H9 (cell line): ENCODE measurements at regions not wholly inside any gene's neighbourhood (a gene's known extent, or its start where the extent isn't known, plus 50 kb on each side); places are given as distances from the start of the nearest gene placed in this dataset.

Experiments
- DNase-seq: peaks from one replicate; pipeline ENCODE4 v3.0.0-alpha.2; 2017
- H2AFZ ChIP-seq: one replicate; pipeline ENCODE4 v1.6.1; 2013; ENCODE audit warnings: mild to moderate bottlenecking, low read length, control low read depth, moderate library complexity
- H2AK5ac ChIP-seq: 2 replicates; pipeline ENCODE4 v1.6.1; 2013; ENCODE audit warnings: low read length, control low read depth, mixed read lengths; ENCODE audit not compliant: insufficient read length
- H2BK120ac ChIP-seq: one replicate; pipeline ENCODE4 v1.6.1; 2013; ENCODE audit warnings: low read depth, mild to moderate bottlenecking, low read length, control low read depth, inconsistent platforms; ENCODE audit not compliant: poor library complexity, severe bottlenecking
- H2BK12ac ChIP-seq: 2 replicates; pipeline ENCODE4 v1.6.1; 2013; ENCODE audit warnings: low read length, control low read depth, mixed read lengths, low read depth; ENCODE audit not compliant: insufficient read length
- H2BK15ac ChIP-seq: 2 replicates; pipeline ENCODE4 v1.6.1; 2013; ENCODE audit warnings: low read depth, low read length, control low read depth
- H2BK20ac ChIP-seq: one replicate; pipeline ENCODE4 v1.6.1; 2013; ENCODE audit warnings: low read depth, mild to moderate bottlenecking, low read length, control low read depth, inconsistent platforms; ENCODE audit not compliant: poor library complexity, severe bottlenecking
- H2BK5ac ChIP-seq: 2 replicates; pipeline ENCODE4 v1.6.1; 2013; ENCODE audit warnings: low read length, control low read depth, mixed read lengths; ENCODE audit not compliant: insufficient read length
- H3K14ac ChIP-seq: 2 replicates; pipeline ENCODE4 v1.6.1; 2013; ENCODE audit warnings: low read length, control low read depth; ENCODE audit not compliant: insufficient read depth
- H3K18ac ChIP-seq: 2 replicates; pipeline ENCODE4 v1.6.1; 2013; ENCODE audit warnings: low read depth, mild to moderate bottlenecking, mixed read lengths, low read length, control low read depth; ENCODE audit not compliant: insufficient read length
- H3K23ac ChIP-seq: 2 replicates; pipeline ENCODE4 v1.6.1; 2013; ENCODE audit warnings: low read length, control low read depth, mixed read lengths, low read depth; ENCODE audit not compliant: insufficient read length
- H3K23me2 ChIP-seq: 2 replicates; pipeline ENCODE4 v1.6.1; 2013; ENCODE audit warnings: low read depth, mild to moderate bottlenecking, mixed read lengths, low read length, control low read depth; ENCODE audit not compliant: insufficient read length, poor library complexity, severe bottlenecking
- H3K27ac ChIP-seq: 2 replicates; pipeline ENCODE4 v1.5.1; 2013; ENCODE audit warnings: low read length, control low read depth, mixed read lengths, low read depth; ENCODE audit not compliant: insufficient read length
- H3K27me3 ChIP-seq: 2 replicates; pipeline ENCODE4 v1.6.1; 2013; ENCODE audit warnings: low read length, control low read depth, inconsistent platforms; ENCODE audit not compliant: insufficient read depth
- H3K4ac ChIP-seq: 2 replicates; pipeline ENCODE4 v1.6.1; 2013; ENCODE audit warnings: low read depth, mild to moderate bottlenecking, control low read depth, inconsistent platforms, low read length, moderate library complexity
- H3K4me1 ChIP-seq: 2 replicates; pipeline ENCODE4 v1.6.1; 2013; ENCODE audit warnings: low read length, control low read depth, inconsistent platforms; ENCODE audit not compliant: insufficient read depth
- H3K4me2 ChIP-seq: 2 replicates; pipeline ENCODE4 v1.6.1; 2013; ENCODE audit warnings: low read length, control low read depth, mixed read lengths; ENCODE audit not compliant: insufficient read length, insufficient read depth
- H3K56ac ChIP-seq: 2 replicates; pipeline ENCODE4 v1.6.1; 2013; ENCODE audit warnings: low read depth, mild to moderate bottlenecking, mixed read lengths, low read length, control low read depth; ENCODE audit not compliant: insufficient read length
- H3K79me1 ChIP-seq: 2 replicates; pipeline ENCODE4 v1.6.1; 2013; ENCODE audit warnings: low read depth, mild to moderate bottlenecking, moderate library complexity, low read length, control low read depth, inconsistent platforms; ENCODE audit not compliant: insufficient read depth, poor library complexity, severe bottlenecking
- H3K79me2 ChIP-seq: 2 replicates; pipeline ENCODE4 v1.6.1; 2013; ENCODE audit warnings: low read length, control low read depth, inconsistent platforms; ENCODE audit not compliant: insufficient read depth
- H3K9ac ChIP-seq: 2 replicates; pipeline ENCODE4 v1.6.1; 2013; ENCODE audit warnings: low read length, control low read depth, mixed read lengths; ENCODE audit not compliant: insufficient read length; ENCODE audit errors: extremely low read depth
- H3K9me3 ChIP-seq: one replicate; pipeline ENCODE4 v1.6.1; 2013; ENCODE audit warnings: low read depth, low read length, inconsistent platforms; ENCODE audit not compliant: control insufficient read depth
- H3T11ph ChIP-seq: one replicate; pipeline ENCODE4 v1.6.1; 2013; ENCODE audit warnings: mild to moderate bottlenecking, low read length, control low read depth, inconsistent platforms
- H4K20me1 ChIP-seq: one replicate; pipeline ENCODE4 v1.6.1; 2013; ENCODE audit not compliant: control insufficient read depth, insufficient read length, insufficient read depth
- H4K5ac ChIP-seq: 2 replicates; pipeline ENCODE4 v1.6.1; 2013; ENCODE audit warnings: low read depth, mild to moderate bottlenecking, mixed read lengths, low read length, control low read depth; ENCODE audit not compliant: insufficient read length
- H4K8ac ChIP-seq: replicated peaks from 2 replicates; pipeline ENCODE4 v1.6.1; 2013; ENCODE audit warnings: low read length, control low read depth, mixed read lengths, low read depth; ENCODE audit not compliant: insufficient read length
- H4K91ac ChIP-seq: 2 replicates; pipeline ENCODE4 v1.6.1; 2013; ENCODE audit warnings: low read depth, mild to moderate bottlenecking, moderate library complexity, mixed read lengths, low read length, control low read depth; ENCODE audit not compliant: insufficient read length
- H3K27ac Mint-ChIP-seq, 3 experiments: 2 replicates in 2 of 3; 3 replicates in 1 of 3; pipeline ENCODE4 v1.8.0; 2020 to 2021; ENCODE audit warnings: mixed read lengths in 3 of 3, mild to moderate bottlenecking in 1 of 3, moderate library complexity in 1 of 3
- H3K27me3 Mint-ChIP-seq: 2 replicates; pipeline ENCODE4 v1.8.0; 2021; ENCODE audit warnings: low read depth, mild to moderate bottlenecking, moderate library complexity, mixed read lengths
- H3K36me3 Mint-ChIP-seq, 3 experiments: 2 replicates in 2 of 3; 3 replicates in 1 of 3; pipeline ENCODE4 v1.8.0; 2020 to 2021; ENCODE audit warnings: low read depth in 3 of 3, mixed read lengths in 3 of 3; ENCODE audit not compliant: insufficient read depth in 1 of 3
- H3K4me1 Mint-ChIP-seq, 2 experiments: 2 replicates each; pipeline ENCODE4 v1.8.0; 2020; ENCODE audit warnings: mixed read lengths in 2 of 2
- H3K4me3 Mint-ChIP-seq, 2 experiments: 2 replicates in 1 of 2; 3 replicates in 1 of 2; pipeline ENCODE4 v1.8.0; 2020 to 2021; ENCODE audit warnings: mild to moderate bottlenecking in 2 of 2, mixed read lengths in 2 of 2, moderate library complexity in 1 of 2
- H3K9me3 Mint-ChIP-seq, 2 experiments: 2 replicates in 1 of 2; 3 replicates in 1 of 2; pipeline ENCODE4 v1.8.0; 2020; ENCODE audit warnings: mild to moderate bottlenecking in 2 of 2, mixed read lengths in 2 of 2, moderate library complexity in 1 of 2
- CTCF ChIP-seq: fragments of 200-600 bp; sonication (generic); conservative IDR thresholded peaks from 3 replicates; pipeline ENCODE4 v1.8.0; 2021; ENCODE audit warnings: antibody characterized with exemption, mild to moderate bottlenecking
- WGBS: extraction: QIAGEN DNeasy Blood & Tissue Kit; methylation state at CpG from one replicate; pipeline ENCODE4 v1.1.7; 2013; ENCODE audit warnings: missing lambda C conversion rate, low lambda C conversion rate, mixed read lengths; ENCODE audit not compliant: insufficient read length; ENCODE audit errors: extremely low coverage; 5-methylcytosine and 5-hydroxymethylcytosine counted together

- H3K27me3 Mint-ChIP-seq = no peaks in the 10 kb centered on the region
- no peak overlapping the region for H3K4ac ChIP-seq
- H2AK5ac ChIP-seq = no peak overlapping the region
- H4K8ac ChIP-seq = no peak overlapping the region
- no peak overlapping the region for H3K23ac ChIP-seq
- H3K27ac ChIP-seq = no peak overlapping the region
- H3K79me1 ChIP-seq = no peaks in the 10 kb centered on the region
- H4K5ac ChIP-seq = no peak overlapping the region
- no peak overlapping the region for H3K4me3 Mint-ChIP-seq
- no peak overlapping the region for H2AFZ ChIP-seq
- no peak overlapping the region for H3K9ac ChIP-seq
- TF ChIP-seq CTCF = no peak
- H2BK5ac ChIP-seq = no peak overlapping the region
- no peak for DNase-seq
- no peak overlapping the region for H3K18ac ChIP-seq
- no peak overlapping the region for H2BK120ac ChIP-seq
- H3K14ac ChIP-seq = no peak overlapping the region
- H3K36me3 Mint-ChIP-seq = no peaks in the 10 kb centered on the region
- no peak overlapping the region for H2BK20ac ChIP-seq
- WGBS = no CpG with 5 or more reads among the region's 5 CpGs
- H2BK15ac ChIP-seq = no peak overlapping the region
- no peaks in the 10 kb centered on the region for H4K20me1 ChIP-seq
- H3T11ph ChIP-seq = no peak overlapping the region
- H3K27ac Mint-ChIP-seq = no peak overlapping the region
- no peak overlapping the region for H3K4me2 ChIP-seq
- no peak overlapping the region for H3K56ac ChIP-seq
- no peaks in the 10 kb centered on the region for H3K27me3 ChIP-seq
- H3K9me3 Mint-ChIP-seq = no peaks in the 10 kb centered on the region
- no peak overlapping the region for H2BK12ac ChIP-seq
- no peaks in the 10 kb centered on the region for H3K4me1 Mint-ChIP-seq
- no peak overlapping the region for H4K91ac ChIP-seq
- H3K4me1 ChIP-seq = no peaks in the 10 kb centered on the region
- no peaks in the 10 kb centered on the region for H3K9me3 ChIP-seq
- H3K79me2 ChIP-seq = no peaks in the 10 kb centered on the region
- H3K23me2 ChIP-seq = no peaks in the 10 kb centered on the region
Measured at GRCh38 chr3:5769825-5770224, 582.3 kb downstream of the EDEM1 start.
